ENCODE measurements at regions not wholly inside any gene's neighbourhood (a gene's known extent, or its start where the extent isn't known, plus 50 kb on each side); places are given as distances from the start of the nearest gene placed in this dataset.

- TF ChIP-seq POLR2A (IDR thresholded peaks at IDR 0.05) (no peak), CTCF (IDR thresholded peaks at IDR 0.05) (no peak), POLR2AphosphoS5 (IDR thresholded peaks at IDR 0.05) (no peak), EP300 (IDR thresholded peaks at IDR 0.05) (no peak)
These were observed 470.7 kb downstream of the ETV1 start for GRCh38 chr7:13518738-13519137.

Measured in stomach (tissue), 4 donors.